ENCODE measurements at regions not wholly inside any gene's neighbourhood (a gene's known extent, or its start where the extent isn't known, plus 50 kb on each side); places are given as distances from the start of the nearest gene placed in this dataset.
"Not testable (repeated sequence)": the region's sequence is repeated elsewhere in the genome, so short reads cannot be mapped to it uniquely, and the experiment has no call there.

- no peaks in the 10 kb centered on the region for H3K4me1 Mint-ChIP-seq
- no peak overlapping the region for H3K27ac Mint-ChIP-seq
These were observed 719.8 kb upstream of the RAG2 start for GRCh38 chr11:37317803-37318202.

GRCh38 chr11:37313266-37313665 lies 715.2 kb upstream of the RAG2 start:
- H3K4me1 Mint-ChIP-seq, result no peaks in the 10 kb centered on the region
- no peak for ATAC-seq (replicated peaks)
- H3K27me3 Mint-ChIP-seq, result no peaks in the 10 kb centered on the region
- no peak overlapping the region for H3K27ac Mint-ChIP-seq
- no peak overlapping the region for H3K4me3 Mint-ChIP-seq
- H3K9me3 Mint-ChIP-seq, result peaks cover 11% of the 10 kb centered on the region
- no peaks in the 10 kb centered on the region for H3K36me3 Mint-ChIP-seq (ENCODE audit: low read depth)

More at GRCh38 chr11:37317803-37318202, 719.8 kb upstream of the RAG2 start:
- no peak overlapping the region for H3K4me3 Mint-ChIP-seq
- no peak for ATAC-seq (replicated peaks)
- no peaks in the 10 kb centered on the region for H3K36me3 Mint-ChIP-seq (ENCODE audit: low read depth)
- no peaks in the 10 kb centered on the region for H3K27me3 Mint-ChIP-seq
- H3K9me3 Mint-ChIP-seq, result peaks cover 9% of the 10 kb centered on the region

GRCh38 chr11:37306563-37306962 lies 708.5 kb upstream of the RAG2 start:
- H3K4me3 Mint-ChIP-seq, result no peak overlapping the region
- peaks cover 6% of the 10 kb centered on the region for H3K9me3 Mint-ChIP-seq
- no peak overlapping the region for H3K27ac Mint-ChIP-seq
- H3K27me3 Mint-ChIP-seq, result no peaks in the 10 kb centered on the region
- no peaks in the 10 kb centered on the region for H3K4me1 Mint-ChIP-seq
- H3K36me3 Mint-ChIP-seq (ENCODE audit: low read depth), result no peaks in the 10 kb centered on the region
- no peak for ATAC-seq (replicated peaks)

- not testable (repeated sequence) for H3K4me3 Mint-ChIP-seq; ATAC-seq (replicated peaks); H3K9me3 Mint-ChIP-seq; H3K36me3 Mint-ChIP-seq (ENCODE audit: low read depth); H3K27me3 Mint-ChIP-seq; H3K27ac Mint-ChIP-seq; H3K4me1 Mint-ChIP-seq
These were observed 703.4 kb upstream of the RAG2 start for GRCh38 chr11:37301405-37301804.

GRCh38 chr11:37298173-37298572 lies 700.1 kb upstream of the RAG2 start:
- no peaks in the 10 kb centered on the region for H3K36me3 Mint-ChIP-seq (ENCODE audit: low read depth)
- ATAC-seq (replicated peaks), result no peak
- no peaks in the 10 kb centered on the region for H3K4me1 Mint-ChIP-seq
- H3K27ac Mint-ChIP-seq, result no peak overlapping the region
- no peaks in the 10 kb centered on the region for H3K27me3 Mint-ChIP-seq
- H3K9me3 Mint-ChIP-seq, result peaks cover 20% of the 10 kb centered on the region
- no peak overlapping the region for H3K4me3 Mint-ChIP-seq

GRCh38 chr11:37286890-37287289 lies 688.9 kb upstream of the RAG2 start:
- no peaks in the 10 kb centered on the region for H3K27me3 Mint-ChIP-seq
- no peak overlapping the region for H3K27ac Mint-ChIP-seq
- no peak for ATAC-seq (replicated peaks)
- no peak overlapping the region for H3K4me3 Mint-ChIP-seq
- H3K4me1 Mint-ChIP-seq, result no peaks in the 10 kb centered on the region
- H3K9me3 Mint-ChIP-seq, result peaks cover 18% of the 10 kb centered on the region
- H3K36me3 Mint-ChIP-seq (ENCODE audit: low read depth), result no peaks in the 10 kb centered on the region

GRCh38 chr11:37282367-37282766 lies 684.3 kb upstream of the RAG2 start:
- H3K9me3 Mint-ChIP-seq, result peaks cover 23% of the 10 kb centered on the region
- ATAC-seq (replicated peaks), result no peak
- no peaks in the 10 kb centered on the region for H3K4me1 Mint-ChIP-seq
- H3K36me3 Mint-ChIP-seq (ENCODE audit: low read depth), result no peaks in the 10 kb centered on the region
- H3K4me3 Mint-ChIP-seq, result no peak overlapping the region
- H3K27me3 Mint-ChIP-seq, result no peaks in the 10 kb centered on the region
- H3K27ac Mint-ChIP-seq, result no peak overlapping the region

- H3K4me3 Mint-ChIP-seq, result no peak overlapping the region
- no peaks in the 10 kb centered on the region for H3K4me1 Mint-ChIP-seq
- H3K27ac Mint-ChIP-seq, result no peak overlapping the region
- no peaks in the 10 kb centered on the region for H3K27me3 Mint-ChIP-seq
- no peak for ATAC-seq (replicated peaks)
- no peaks in the 10 kb centered on the region for H3K36me3 Mint-ChIP-seq (ENCODE audit: low read depth)
- peaks cover 25% of the 10 kb centered on the region for H3K9me3 Mint-ChIP-seq
These were observed 682.2 kb upstream of the RAG2 start for GRCh38 chr11:37280200-37280599.

- Mint-ChIP-seq H3K36me3 (ENCODE audit: low read depth) (no peaks in the 10 kb centered on the region), H3K4me1 (no peaks in the 10 kb centered on the region), H3K9me3 (peaks cover 23% of the 10 kb centered on the region), H3K27ac (no peak overlapping the region), H3K4me3 (no peak overlapping the region), H3K27me3 (no peaks in the 10 kb centered on the region)
- no peak for ATAC-seq (replicated peaks)
These were observed 679.9 kb upstream of the RAG2 start for GRCh38 chr11:37277896-37278465.

GRCh38 chr11:37264783-37265182 lies 666.7 kb upstream of the RAG2 start:
- Mint-ChIP-seq H3K36me3 (ENCODE audit: low read depth) (no peaks in the 10 kb centered on the region), H3K27me3 (no peaks in the 10 kb centered on the region), H3K4me1 (no peaks in the 10 kb centered on the region), H3K27ac (no peak overlapping the region), H3K9me3 (peaks cover 6% of the 10 kb centered on the region), H3K4me3 (no peak overlapping the region)
- no peak for ATAC-seq (replicated peaks)

- Mint-ChIP-seq H3K27me3 (no peaks in the 10 kb centered on the region), H3K4me1 (no peaks in the 10 kb centered on the region), H3K4me3 (no peak overlapping the region), H3K36me3 (ENCODE audit: low read depth) (no peaks in the 10 kb centered on the region), H3K9me3 (peaks cover 6% of the 10 kb centered on the region), H3K27ac (no peak overlapping the region)
- no peak for ATAC-seq (replicated peaks)
These were observed 666.0 kb upstream of the RAG2 start for GRCh38 chr11:37264060-37264459.

GRCh38 chr11:37263467-37263866 lies 665.4 kb upstream of the RAG2 start:
- not testable (repeated sequence) for ATAC-seq (replicated peaks); H3K9me3 Mint-ChIP-seq; H3K4me3 Mint-ChIP-seq; H3K4me1 Mint-ChIP-seq; H3K27ac Mint-ChIP-seq; H3K27me3 Mint-ChIP-seq; H3K36me3 Mint-ChIP-seq (ENCODE audit: low read depth)

GRCh38 chr11:37259734-37260133 lies 661.7 kb upstream of the RAG2 start:
- no peaks in the 10 kb centered on the region for H3K4me1 Mint-ChIP-seq
- peaks cover 11% of the 10 kb centered on the region for H3K9me3 Mint-ChIP-seq
- no peak overlapping the region for H3K27ac Mint-ChIP-seq
- no peak for ATAC-seq (replicated peaks)
- H3K4me3 Mint-ChIP-seq, result no peak overlapping the region
- no peaks in the 10 kb centered on the region for H3K36me3 Mint-ChIP-seq (ENCODE audit: low read depth)
- no peaks in the 10 kb centered on the region for H3K27me3 Mint-ChIP-seq

- Mint-ChIP-seq H3K4me1 (no peaks in the 10 kb centered on the region), H3K27me3 (no peaks in the 10 kb centered on the region), H3K36me3 (ENCODE audit: low read depth) (no peaks in the 10 kb centered on the region), H3K27ac (no peak overlapping the region), H3K9me3 (peaks cover 17% of the 10 kb centered on the region), H3K4me3 (no peak overlapping the region)
- ATAC-seq (replicated peaks), result no peak
These were observed 650.1 kb upstream of the RAG2 start for GRCh38 chr11:37248145-37248544.

- not testable (repeated sequence) for H3K36me3 Mint-ChIP-seq (ENCODE audit: low read depth); H3K27me3 Mint-ChIP-seq; H3K4me3 Mint-ChIP-seq; H3K27ac Mint-ChIP-seq; ATAC-seq (replicated peaks); H3K4me1 Mint-ChIP-seq
- H3K9me3 Mint-ChIP-seq, result peaks cover 16% of the 10 kb centered on the region
These were observed 648.1 kb upstream of the RAG2 start for GRCh38 chr11:37246092-37246491.

GRCh38 chr11:37230865-37231264 lies 632.8 kb upstream of the RAG2 start:
- H3K4me1 Mint-ChIP-seq, result no peaks in the 10 kb centered on the region
- H3K4me3 Mint-ChIP-seq, result no peak overlapping the region
- H3K27ac Mint-ChIP-seq, result no peak overlapping the region
- H3K9me3 Mint-ChIP-seq, result peaks cover 8% of the 10 kb centered on the region
- H3K36me3 Mint-ChIP-seq (ENCODE audit: low read depth), result no peaks in the 10 kb centered on the region
- no peak for ATAC-seq (replicated peaks)
- H3K27me3 Mint-ChIP-seq, result no peaks in the 10 kb centered on the region

Data from activated T-helper 17 cell treated with anti-CD3 and anti-CD28 coated beads, Interleukin-2, amount 50 U/mL, for 72 hours (primary cell).